OCI-M2 (cell line): ENCODE measurements at regions not wholly inside any gene's neighbourhood (a gene's known extent, or its start where the extent isn't known, plus 50 kb on each side); places are given as distances from the start of the nearest gene placed in this dataset.

Experiments
- DNase-seq: peaks from one replicate; lab custom pipeline; 2025; ENCODE audit not compliant: unreplicated experiment; lab: John Stamatoyannopoulos, UW

DNA sequence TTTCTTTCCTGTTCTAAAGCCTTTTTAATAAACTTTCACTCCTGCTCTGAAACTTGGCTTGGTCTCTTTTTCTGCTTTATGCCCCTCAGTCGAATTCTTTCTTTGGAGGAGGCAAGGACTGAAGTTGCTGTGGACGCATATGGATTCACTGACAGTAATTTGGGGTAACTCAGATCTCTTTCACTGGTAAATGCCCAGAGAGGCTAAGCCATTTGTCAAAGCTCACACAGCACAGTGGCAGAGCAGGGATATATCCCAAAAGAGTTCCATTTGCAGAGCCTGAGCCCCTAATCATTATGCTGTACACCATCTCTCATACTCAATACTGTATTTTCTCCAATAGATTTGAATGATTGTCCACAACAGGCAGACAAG is 72.3 kb upstream of the GALNT15 start:
- DNase-seq = no peak

DNA sequence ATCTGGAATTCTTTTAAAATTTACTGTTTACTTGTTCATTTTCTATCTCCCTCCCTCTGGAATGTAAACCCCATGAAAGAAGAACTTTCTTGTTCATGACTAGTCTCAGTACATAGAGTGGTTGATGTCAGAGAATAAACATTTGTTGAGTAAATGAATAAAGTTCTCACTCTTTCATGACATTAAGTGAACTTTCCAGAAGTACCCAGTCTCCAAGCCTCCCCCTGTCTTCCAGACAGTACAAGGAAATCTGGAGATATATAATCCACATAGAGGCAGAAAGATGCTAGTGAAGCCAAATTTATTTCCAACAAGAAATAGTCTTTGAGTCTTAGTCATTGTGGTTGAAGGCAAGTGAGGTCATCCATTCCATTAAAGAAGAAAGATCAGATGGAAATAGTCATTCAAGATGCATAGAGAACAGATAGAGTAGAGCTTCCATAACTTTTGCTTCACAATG is 71.5 kb upstream of the GALNT15 start:
- DNase-seq = no peak

DNA sequence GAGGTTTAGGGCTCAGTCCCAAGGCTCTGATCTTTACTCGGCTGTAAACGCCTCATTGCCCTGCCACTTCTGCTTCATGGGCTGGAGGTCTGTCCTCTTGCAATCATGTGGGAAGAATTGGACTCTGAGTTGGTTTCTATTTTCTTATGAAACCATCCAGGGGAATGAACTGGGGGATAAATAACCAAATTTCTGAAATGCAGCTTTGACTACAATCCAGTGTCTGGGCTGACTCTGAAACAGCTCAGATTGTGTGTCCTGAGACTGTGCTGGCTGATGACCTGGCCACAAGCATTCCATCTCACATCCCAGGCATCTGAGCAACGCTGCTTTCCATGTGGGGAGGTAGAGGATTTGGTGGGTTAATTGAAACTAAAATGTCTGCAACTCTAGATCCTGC is 71.0 kb upstream of the GALNT15 start:
- no peak for DNase-seq

DNA sequence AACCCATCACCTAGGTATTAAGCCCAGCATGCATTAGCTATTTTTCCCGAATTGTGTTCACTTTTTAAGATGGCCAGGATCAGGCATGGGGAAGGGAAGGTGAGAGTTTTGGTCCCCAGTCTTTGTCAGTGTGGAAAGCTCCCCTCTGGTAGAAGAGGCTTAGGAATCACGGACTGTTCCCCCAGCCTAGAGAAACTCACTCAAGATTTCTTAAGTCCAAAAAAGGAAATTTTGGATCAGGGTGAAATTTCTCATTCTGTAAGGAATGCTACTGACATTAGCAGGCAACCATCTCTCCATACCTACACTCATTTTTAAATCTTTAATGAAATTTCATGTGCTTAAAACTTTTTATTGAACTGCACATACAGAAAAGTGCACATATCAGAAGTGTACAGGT is 70.3 kb upstream of the GALNT15 start:
- DNase-seq = no peak

DNA sequence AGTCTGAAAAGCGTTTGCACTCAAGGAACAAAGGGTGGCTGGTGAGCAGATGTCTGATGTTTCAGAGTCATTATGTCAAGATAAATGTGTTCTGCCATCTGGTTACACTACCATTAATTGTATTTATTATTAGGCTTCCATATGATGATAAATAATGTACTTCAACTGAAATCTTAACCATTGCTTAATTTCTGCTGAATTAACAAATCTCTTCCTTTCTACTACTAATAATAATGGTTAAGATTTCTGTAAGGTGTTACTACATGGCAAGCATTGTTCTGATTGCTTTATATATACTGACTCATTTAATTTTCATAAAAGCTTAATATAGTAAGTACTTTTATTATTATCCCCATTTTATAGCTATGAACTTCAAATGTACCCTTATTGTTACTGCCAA is 68.4 kb upstream of the GALNT15 start:
- no peak for DNase-seq

DNA sequence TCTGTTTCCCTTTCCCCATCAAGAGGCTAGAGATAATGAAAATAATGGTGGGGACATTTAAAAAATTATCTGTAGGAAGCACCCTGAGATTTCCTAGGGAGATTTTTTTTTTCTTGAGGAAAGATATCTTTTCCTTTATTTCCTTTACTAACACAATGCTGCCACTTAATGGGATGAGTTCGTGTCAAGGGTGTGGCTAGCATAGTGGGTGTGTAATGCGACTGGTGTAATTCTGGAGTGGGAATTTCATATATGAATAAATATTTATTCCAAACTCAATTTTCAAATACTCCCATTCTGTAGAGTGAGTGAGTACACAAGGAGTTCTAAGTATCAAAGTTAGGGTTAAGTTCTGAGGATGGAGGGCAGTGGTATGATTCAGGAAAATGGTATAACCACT is 66.1 kb upstream of the GALNT15 start:
- DNase-seq = no peak

DNA sequence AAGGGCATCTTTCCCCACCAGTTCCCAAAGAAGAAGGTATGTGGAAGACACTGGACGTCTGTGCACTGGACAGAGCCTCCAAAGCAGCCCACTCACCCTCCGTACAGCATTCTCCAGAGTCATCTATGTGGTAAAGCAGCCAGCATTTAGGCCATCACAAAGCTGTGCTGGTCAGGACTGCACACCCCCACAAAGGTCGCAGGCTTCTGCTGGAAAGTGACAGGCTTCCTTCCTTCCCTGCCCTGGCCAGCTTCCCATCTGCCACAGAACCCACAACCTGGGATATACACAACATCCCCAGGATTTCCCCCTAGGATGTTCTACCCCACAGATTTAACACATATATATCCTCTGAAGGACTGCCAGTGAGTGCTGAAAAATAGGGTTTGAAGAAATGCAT is 64.6 kb upstream of the GALNT15 start:
- no peak for DNase-seq

DNA sequence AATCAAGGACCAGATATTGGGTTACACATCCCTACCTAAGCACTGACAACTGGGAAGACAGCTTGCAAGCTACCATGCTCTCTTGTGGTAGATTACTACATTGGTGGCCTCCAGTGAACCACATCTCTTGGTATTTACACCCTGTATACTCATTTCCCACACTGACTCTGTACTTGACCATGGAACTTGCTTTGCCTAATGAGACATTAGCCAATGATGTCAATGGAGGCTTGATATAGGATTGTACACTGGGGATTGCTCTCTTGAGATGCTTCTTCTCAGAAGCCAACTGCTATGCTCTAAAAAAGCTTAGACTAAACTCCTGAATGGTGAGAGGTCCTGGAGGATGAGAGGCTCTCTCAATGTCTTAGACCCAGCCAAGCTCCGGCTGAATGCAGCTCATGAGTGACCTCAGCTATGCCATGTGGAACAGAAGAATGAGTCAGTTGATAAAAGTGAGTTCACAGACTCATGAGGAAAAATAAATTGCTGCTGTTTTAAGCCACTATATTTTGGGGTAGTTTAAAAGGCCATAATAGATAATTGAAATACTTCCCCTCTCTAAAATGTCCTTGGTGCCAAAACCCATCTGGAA is 61.5 kb upstream of the GALNT15 start:
- DNase-seq = no peak

DNA sequence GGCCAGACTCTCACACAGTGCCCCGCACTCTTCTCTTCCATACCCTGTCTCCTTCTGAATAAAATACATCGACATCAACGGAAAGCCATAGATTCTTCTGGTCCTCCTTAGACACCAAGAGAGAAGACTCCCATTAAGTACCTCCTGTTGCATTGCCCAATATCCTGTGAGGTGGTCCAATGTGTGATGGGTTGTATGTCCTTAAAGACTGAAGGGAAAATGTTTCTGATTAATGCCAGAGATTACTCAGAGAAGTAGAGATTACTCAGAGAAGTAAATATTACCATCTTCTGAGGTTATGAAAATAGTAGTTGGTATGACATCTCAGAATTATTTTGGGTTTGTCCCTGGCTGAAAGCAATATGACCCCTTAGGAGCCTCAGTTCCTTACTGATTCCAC is 60.8 kb upstream of the GALNT15 start:
- DNase-seq = no peak

DNA sequence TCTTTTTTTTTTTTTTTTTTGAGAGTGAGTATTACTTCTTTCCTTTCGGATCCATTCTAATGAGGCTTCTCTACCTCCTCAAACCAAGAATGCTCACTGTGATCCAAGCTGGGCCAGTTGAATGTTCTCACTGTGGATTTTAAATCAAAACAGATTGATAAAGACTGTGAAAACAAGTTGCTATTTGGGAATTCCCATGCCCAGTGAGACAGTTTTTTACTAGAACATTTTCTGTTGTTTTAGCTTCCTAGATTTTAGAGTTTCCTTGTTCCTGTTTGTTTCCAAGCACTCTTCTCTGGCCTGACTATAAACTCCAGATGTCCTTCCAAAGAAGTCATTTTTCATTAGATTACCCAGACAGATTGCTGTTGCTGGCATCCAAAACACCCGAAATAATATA is 60.1 kb upstream of the GALNT15 start:
- DNase-seq = no peak

DNA sequence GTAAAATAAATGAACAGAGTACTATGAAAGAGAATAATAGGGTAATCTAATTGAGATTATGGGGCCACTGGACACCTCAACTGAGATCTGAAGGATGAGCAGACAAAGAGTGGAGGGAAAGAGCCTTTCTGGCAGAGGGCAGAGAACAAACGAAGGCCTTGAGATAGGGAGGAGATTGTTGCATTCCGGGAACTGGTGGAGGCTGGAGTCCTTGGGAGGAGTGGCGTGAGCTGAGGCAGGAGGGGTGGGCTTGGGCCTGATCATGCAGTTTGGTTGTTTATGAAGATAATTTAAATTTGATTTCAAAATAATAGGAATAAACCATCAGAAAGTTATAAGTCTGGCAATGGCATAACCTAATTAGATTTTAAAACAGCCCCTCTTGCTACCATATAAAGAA is 59.5 kb upstream of the GALNT15 start:
- no peak for DNase-seq

DNA sequence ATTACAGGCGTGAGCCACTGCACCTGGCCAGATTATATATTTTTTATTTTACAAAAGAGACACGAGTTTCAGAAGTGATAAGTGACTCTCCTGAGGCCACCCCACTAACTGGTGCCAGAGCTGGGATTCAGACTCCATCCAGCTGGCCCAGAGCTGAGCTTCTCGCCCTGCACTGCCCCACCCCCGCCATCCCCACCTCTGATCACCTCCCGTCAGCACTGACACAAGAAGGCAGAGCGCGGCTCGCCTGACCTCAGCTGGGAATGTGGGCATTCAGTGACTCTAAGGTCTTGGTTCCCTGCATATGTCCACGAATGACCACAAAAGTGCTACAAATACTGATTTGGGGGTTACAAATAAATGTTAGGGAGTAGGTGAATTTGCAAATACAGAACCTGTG is 56.1 kb upstream of the GALNT15 start:
- no peak for DNase-seq

DNA sequence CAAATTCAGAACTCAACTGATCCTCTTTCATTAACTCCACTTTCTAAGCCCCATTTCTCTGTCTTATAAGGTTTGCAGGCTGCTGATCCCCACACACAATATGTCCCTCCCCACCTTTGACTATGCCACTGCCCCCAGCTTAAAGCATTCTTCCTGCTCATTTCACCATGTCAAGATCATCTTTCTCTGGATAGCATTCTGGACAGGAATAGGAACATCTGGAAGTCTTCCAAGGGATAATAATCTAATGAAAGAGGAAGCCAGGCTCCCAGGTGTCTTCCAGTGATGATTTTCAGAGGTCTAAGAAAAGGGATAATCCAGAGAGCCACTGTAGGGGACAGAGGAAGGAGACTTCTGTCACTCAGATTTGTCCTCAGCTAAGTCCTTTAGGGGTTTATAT is 54.6 kb upstream of the GALNT15 start:
- DNase-seq = no peak

DNA sequence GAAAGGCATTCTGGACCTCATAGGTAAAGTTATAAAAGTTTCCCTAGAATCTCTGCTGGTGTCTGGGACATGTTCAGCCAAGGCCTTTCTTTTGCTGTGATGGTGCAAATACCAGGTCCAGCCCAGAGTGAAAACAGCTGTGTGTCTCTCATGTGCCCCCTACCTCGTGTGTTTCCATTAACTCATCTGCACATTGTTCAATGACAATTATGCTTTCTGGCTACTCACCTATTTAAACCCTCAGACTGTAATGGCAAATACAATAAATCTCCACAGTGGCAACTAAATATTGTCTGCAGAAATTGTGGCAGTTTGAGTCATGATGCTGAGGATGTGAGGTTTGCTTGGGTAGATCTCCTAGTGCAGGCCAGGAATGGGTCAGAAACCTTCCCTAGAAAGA is 53.1 kb upstream of the GALNT15 start:
- DNase-seq = no peak

DNA sequence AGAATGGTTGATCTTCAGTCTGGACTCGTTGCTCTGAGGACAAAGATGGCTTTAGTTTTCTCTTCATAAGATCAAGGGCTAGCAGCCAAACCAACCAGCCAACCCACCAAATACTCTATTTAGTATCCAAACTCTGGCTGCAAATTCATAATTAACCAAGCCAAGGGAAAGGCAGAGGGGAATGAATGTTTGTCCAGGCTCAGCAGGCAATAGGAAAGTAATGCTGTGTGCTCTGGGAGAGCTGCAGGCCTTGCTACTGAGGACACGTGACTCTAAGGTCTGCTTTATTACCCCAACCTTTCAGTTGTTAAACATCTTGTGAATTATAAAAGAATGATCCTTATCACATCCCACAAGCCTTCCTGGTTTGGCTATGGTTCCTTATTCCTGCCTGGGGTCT is 52.3 kb upstream of the GALNT15 start:
- DNase-seq = no peak

DNA sequence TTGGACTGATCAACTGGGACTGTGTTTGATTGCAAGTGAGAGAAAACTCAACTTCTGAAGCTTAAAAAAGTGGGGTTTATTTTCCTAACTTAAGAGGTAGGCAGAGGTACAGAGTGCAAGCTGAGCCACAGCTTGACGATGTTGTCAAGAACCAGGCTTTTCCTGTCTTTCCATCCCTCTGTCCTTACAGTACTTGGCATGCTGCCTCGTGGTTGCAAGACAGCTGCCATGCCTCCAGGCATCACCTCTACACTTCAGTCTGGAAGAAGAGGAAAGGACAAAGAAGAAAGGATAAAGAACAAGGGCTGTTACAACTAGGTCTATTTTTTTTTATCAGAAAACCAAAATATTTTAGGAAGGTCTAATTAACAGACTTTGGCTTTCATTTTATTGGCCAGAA is 51.8 kb upstream of the GALNT15 start:
- no peak for DNase-seq

DNA sequence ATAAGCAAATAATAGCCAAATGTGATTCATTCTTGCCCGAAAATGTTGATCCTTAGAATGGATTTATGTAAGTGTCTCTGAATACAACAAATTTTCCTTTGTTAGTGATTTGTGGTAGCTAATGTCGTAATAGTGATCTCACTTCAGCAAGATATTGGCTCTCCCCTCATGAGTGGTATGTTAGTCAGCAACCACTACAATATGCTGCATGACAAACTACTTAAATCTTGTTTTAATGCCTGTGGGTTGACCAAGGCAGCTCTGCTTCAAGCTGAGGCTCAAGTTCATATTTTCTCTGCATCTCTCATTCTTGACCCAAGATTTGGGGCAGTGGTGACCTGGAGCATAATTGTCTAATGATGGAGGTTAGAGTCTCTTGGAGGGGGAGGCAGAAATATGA is 49.8 kb upstream of the GALNT15 start:
- no peak for DNase-seq
